Natural killer cell treated with Interleukin-12 subunit alpha and Interleukin-12 subunit beta and Interleukin-15 and Interleukin-18, amount 100 ng/mL, for 72 hours (primary cell): ENCODE measurements at regions not wholly inside any gene's neighbourhood (a gene's known extent, or its start where the extent isn't known, plus 50 kb on each side); places are given as distances from the start of the nearest gene placed in this dataset.
"Not testable (repeated sequence)": the region's sequence is repeated elsewhere in the genome, so short reads cannot be mapped to it uniquely, and the experiment has no call there.

Experiments
- ATAC-seq, 2 donors: fragments of 150-1000 bp; cut with Tn5 transposase in 1 of 2; sonication (Bioruptor Pico), chemical (Tn5 transposase) in 1 of 2; 2 replicates each; pipeline ENCODE4 v1.10.0; 2021
- DNase-seq: peaks from one replicate; pipeline ENCODE4 v3.0.0; 2022; ENCODE audit warnings: low spot score
- H3K27ac Mint-ChIP-seq, 2 donors: 1 replicate in 1 of 2; 2 replicates in 1 of 2; pipeline ENCODE4 v1.8.0; 2022; ENCODE audit warnings: mixed read lengths in 2 of 2, mild to moderate bottlenecking in 1 of 2, moderate library complexity in 1 of 2
- H3K27me3 Mint-ChIP-seq, 2 donors: 1 replicate in 1 of 2; 2 replicates in 1 of 2; pipeline ENCODE4 v1.8.0; 2022; ENCODE audit warnings: mixed read lengths in 2 of 2
- H3K36me3 Mint-ChIP-seq: one replicate; pipeline ENCODE4 v1.8.0; 2022; ENCODE audit warnings: mixed read lengths
- H3K4me1 Mint-ChIP-seq, 2 donors: 1 replicate in 1 of 2; 2 replicates in 1 of 2; pipeline ENCODE4 v1.8.0; 2022; ENCODE audit warnings: low read depth in 2 of 2, mixed read lengths in 2 of 2, mild to moderate bottlenecking in 1 of 2
- H3K4me3 Mint-ChIP-seq: one replicate; pipeline ENCODE4 v1.8.0; 2022; ENCODE audit warnings: mixed read lengths
- H3K9me3 Mint-ChIP-seq: 2 replicates; pipeline ENCODE4 v1.8.0; 2022; ENCODE audit warnings: mixed read lengths

DNA sequence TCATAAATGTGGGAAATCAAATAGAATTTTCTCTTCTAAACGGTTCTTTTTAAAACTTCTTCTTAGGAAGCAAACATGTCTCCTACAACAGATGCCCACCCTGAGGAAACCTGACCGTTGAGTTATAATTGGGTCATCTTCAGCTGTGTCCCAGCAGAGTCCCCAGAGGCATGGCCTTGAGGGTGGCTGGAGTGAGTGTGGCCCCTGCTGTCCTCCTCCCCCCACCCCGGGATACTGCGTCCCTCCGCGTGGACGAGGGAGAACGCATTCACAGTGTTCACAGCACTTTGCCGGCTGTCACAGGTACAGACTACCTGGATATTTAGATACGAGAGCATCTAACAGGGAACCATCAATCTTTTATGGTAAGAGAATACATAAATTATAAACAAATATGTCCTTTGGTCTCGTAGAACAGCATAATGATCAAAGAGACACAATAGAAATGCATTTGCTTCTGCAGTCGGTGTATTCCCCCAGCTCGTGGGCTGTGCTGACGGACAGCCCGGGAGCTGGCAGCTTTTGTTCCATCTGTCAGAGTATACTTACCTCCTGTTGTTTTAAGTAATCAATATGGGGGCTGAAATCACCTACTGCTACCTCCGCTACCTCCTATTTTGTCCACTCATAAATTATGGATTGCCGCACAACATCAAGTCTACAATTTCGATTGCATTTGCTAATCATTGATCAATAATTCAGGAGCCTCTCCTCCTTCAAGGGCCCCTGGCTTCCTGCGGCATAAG lies 214.7 kb downstream of the IRX2 start:
- H3K4me3 Mint-ChIP-seq, result no peak overlapping the region
- ATAC-seq, result no peak
- no peaks in the 10 kb centered on the region for H3K36me3 Mint-ChIP-seq
- H3K27me3 Mint-ChIP-seq, result peaks cover 0 to 3% of the 10 kb centered on the region in 2 donors
- no peak for DNase-seq
- H3K9me3 Mint-ChIP-seq, result peaks cover 13% of the 10 kb centered on the region
- H3K27ac Mint-ChIP-seq, result no peak overlapping the region
- H3K4me1 Mint-ChIP-seq, result no peaks in the 10 kb centered on the region

DNA sequence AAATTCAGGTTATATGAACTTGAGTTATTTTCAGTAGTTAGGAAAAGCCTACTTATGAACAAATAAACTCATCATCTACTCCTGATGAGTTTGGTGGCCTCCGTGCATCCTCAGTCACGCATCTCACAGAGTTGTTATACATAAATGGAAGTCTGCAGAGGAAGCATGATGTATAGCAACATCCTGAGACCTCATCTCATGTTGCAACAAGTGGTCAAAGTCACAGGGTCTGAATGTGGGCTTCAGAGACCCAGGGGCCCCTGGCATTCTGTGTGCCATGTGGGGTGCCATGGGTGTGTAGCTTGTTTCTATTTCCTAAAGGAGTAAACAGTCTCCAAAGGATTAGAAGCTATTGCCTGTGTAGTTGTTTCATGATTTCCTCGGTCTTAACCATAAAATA lies 216.5 kb downstream of the IRX2 start:
- no peak for ATAC-seq
- Mint-ChIP-seq H3K9me3 (peaks cover 3% of the 10 kb centered on the region), H3K36me3 (no peaks in the 10 kb centered on the region), H3K4me1 (no peaks in the 10 kb centered on the region), H3K27ac (no peak overlapping the region), H3K27me3 (peaks cover 0 to 3% of the 10 kb centered on the region in 2 donors), H3K4me3 (no peak overlapping the region)
- no peak for DNase-seq

DNA sequence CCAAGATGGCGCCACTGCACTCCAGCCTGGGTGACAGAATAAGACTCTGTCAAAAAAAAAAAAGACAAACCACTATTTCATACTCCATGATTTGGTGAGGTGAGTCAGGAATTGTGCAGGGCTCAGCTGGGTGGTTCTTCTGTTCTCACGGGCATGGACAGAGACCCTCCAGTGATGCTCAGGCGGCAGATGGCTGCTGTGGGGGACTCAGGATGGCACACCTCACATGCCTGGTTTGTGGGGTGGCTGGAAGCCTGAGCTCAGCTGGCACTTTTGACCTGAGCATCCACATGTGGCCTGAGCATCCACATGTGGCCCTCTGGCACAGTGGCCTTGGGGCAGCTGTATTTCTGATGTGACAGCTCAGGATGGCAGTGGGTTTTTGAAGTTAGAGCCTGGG lies 217.2 kb downstream of the IRX2 start:
- ATAC-seq (no peak), DNase-seq (no peak)
- Mint-ChIP-seq H3K27me3 (peaks cover 0 to 3% of the 10 kb centered on the region in 2 donors), H3K36me3 (no peaks in the 10 kb centered on the region), H3K27ac (no peak overlapping the region), H3K9me3 (no peaks in the 10 kb centered on the region), H3K4me3 (no peak overlapping the region), H3K4me1 (no peaks in the 10 kb centered on the region)

DNA sequence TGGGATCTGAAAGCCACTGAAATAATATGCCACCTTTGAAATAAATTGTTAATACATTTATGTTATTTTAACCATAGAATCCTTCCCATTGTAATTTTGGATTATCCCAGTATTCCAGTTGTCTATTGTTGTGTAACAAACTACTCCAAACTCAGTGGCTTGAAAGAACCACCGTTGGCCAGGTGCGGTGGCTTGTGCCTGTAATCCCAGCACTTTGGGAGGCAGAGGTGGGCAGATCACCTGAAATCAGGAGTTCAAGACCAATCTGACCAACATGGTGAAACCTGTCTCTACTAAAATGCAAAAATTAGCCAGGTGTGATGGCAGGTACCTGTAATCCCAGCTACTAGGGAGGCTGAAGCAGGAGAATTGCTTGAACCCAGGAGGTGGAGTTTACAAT lies 217.6 kb downstream of the IRX2 start:
- H3K27me3 Mint-ChIP-seq, H3K36me3 Mint-ChIP-seq, H3K4me3 Mint-ChIP-seq, H3K4me1 Mint-ChIP-seq, ATAC-seq, H3K9me3 Mint-ChIP-seq, H3K27ac Mint-ChIP-seq, DNase-seq: not testable (repeated sequence)

DNA sequence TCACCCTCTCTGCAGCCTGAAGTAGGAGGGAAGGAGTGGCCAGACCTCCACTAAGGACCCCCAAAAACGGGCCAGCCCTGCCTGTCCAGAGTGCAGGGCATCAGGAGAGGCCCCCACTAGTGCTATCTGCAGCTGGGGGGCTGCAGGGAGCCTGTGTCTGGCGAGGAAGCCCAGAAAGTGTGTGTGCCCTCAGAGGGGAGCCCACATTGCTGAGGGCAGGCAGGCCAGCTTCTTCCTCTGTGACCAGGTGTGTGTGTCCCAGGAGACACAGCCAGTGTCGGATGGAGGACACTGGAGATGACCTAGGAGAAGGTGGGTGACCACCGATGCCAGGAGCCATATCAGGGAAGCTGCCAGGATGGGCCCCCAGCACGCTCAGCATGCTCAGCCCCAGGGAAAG lies 218.7 kb downstream of the IRX2 start:
- Mint-ChIP-seq H3K36me3 (no peaks in the 10 kb centered on the region), H3K9me3 (no peaks in the 10 kb centered on the region), H3K27me3 (peaks cover 0 to 3% of the 10 kb centered on the region in 2 donors), H3K4me3 (no peak overlapping the region), H3K4me1 (no peaks in the 10 kb centered on the region), H3K27ac (no peak overlapping the region)
- ATAC-seq (no peak), DNase-seq (no peak)

DNA sequence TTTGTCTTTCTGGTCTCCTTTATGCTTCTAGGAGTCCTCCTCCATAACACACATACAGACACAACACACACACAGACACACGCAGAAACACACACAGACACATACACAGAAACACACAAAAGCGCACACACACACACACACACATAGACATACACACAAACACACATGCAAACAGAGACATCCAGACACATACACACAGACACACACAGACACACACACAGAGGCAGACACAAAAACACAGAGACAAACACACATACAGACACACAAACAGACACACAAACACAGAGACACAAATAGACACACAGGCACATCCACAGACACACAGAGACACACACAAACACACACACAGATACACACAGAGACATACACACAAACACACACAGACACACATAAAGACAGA lies 220.2 kb downstream of the IRX2 start:
- no peaks in the 10 kb centered on the region for H3K9me3 Mint-ChIP-seq
- DNase-seq, result no peak
- no peaks in the 10 kb centered on the region for H3K27me3 Mint-ChIP-seq
- no peak for ATAC-seq
- no peaks in the 10 kb centered on the region for H3K4me1 Mint-ChIP-seq
- no peaks in the 10 kb centered on the region for H3K36me3 Mint-ChIP-seq
- no peak overlapping the region for H3K27ac Mint-ChIP-seq
- H3K4me3 Mint-ChIP-seq, result no peak overlapping the region

DNA sequence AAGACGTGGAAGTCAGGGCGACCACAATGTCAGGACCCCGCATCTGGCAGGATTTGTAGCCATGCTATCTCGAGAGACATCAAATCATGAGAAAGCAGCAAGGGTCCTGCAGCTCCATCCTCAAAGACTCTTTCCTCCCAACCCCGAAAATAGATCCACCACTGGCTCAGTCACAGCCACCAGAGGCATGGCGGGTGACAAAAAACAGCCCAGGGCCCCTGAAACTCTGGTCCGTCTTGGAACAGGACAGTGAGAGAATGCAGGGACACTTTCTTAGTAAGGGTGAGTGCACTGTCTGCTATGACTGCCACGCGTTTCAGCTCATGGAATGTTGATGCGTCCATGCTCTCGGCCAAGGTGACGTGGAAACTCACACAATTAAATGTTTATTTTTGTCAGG lies 220.9 kb downstream of the IRX2 start:
- Mint-ChIP-seq H3K4me1 (no peaks in the 10 kb centered on the region), H3K27ac (no peak overlapping the region), H3K9me3 (peaks cover 6% of the 10 kb centered on the region), H3K27me3 (no peaks in the 10 kb centered on the region), H3K4me3 (no peak overlapping the region), H3K36me3 (no peaks in the 10 kb centered on the region)
- DNase-seq (no peak), ATAC-seq (no peak)

DNA sequence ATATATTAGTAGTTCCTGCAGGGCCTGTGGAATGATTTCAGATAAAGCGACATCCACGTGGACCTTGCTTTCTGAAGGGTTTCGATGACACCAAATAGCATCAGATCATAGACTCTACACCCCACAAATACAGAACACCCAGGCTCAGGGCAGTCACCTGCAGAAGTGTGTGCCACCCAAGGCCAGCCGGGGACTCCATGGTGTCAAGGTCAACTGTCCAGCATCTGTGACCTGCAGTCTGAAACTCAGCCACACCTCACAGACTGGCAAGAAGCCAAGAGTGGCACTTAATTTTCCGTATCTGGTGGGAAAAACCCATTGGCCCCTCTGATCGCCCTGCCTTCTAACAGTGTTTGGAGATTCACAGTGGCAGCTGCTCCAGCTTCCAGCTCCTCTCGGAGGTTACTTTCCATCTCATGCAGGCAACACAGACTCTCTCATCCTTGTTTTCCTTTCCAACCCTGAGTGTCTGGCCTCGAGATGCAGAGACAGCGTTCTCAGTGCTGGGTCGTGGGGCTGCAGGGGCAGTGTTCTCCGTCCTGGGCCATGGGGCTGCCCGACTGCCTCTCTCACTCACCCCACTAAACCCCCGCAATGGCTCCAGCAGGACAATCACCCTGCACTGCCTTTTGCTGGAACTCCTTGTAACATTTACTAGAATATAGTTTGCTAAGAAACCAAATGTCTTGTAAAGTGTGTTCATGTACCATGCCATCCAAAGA lies 221.9 kb downstream of the IRX2 start:
- Mint-ChIP-seq H3K4me1 (no peaks in the 10 kb centered on the region), H3K36me3 (no peaks in the 10 kb centered on the region), H3K27ac (no peak overlapping the region), H3K27me3 (no peaks in the 10 kb centered on the region), H3K9me3 (peaks cover 8% of the 10 kb centered on the region), H3K4me3 (no peak overlapping the region)
- no peak for DNase-seq
- ATAC-seq, result peak in 1 of 2 donors; percentile 17

DNA sequence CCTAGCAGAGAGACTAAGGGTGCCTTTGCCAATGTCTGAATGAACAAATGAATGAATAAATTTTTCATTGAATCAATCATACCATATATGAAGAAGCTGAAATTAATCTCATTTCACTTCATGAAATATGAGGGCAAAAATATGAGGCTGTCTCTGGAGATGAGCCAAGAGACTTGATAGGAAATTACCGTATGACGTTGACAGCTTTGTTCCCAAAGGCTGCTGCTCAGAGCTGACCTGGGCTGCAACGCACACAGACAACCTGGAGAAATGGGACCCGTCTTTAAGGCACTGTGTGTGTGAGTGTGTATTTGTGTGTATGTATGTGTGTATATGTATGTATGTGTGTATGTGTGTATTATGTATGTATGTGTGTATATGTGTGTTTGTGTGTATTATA lies 226.1 kb downstream of the IRX2 start:
- H3K27ac Mint-ChIP-seq, result no peak overlapping the region
- ATAC-seq (no peak), DNase-seq (no peak)
- no peaks in the 10 kb centered on the region for H3K36me3 Mint-ChIP-seq
- H3K9me3 Mint-ChIP-seq, result peaks cover 8% of the 10 kb centered on the region
- H3K4me1 Mint-ChIP-seq, result no peaks in the 10 kb centered on the region
- H3K27me3 Mint-ChIP-seq, result peaks cover 0 to 2% of the 10 kb centered on the region in 2 donors
- no peak overlapping the region for H3K4me3 Mint-ChIP-seq

DNA sequence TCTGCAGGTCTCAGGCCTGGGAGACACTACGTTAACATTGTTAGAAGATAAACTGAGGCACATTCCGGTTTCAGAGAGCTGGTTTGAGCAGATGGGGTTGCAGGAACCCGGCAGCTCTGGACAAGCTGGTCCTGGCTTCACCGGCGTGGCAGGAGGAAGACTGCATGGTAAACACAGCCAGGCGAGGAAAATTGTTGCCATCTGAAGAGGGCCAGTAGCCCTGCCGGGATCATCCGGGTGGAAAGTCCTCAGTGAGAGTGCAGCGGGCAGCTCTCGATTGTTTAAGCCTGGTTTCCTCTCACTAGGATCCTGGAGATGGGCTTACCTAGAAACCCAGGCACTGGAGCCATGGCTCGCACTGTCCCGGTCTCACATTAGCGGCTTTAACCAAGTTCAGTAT lies 226.9 kb downstream of the IRX2 start:
- Mint-ChIP-seq H3K9me3 (peaks cover 8% of the 10 kb centered on the region), H3K4me3 (no peak overlapping the region), H3K36me3 (no peaks in the 10 kb centered on the region), H3K27ac (no peak overlapping the region), H3K4me1 (no peaks in the 10 kb centered on the region), H3K27me3 (peaks cover 0 to 2% of the 10 kb centered on the region in 2 donors)
- no peak for ATAC-seq
- no peak for DNase-seq

DNA sequence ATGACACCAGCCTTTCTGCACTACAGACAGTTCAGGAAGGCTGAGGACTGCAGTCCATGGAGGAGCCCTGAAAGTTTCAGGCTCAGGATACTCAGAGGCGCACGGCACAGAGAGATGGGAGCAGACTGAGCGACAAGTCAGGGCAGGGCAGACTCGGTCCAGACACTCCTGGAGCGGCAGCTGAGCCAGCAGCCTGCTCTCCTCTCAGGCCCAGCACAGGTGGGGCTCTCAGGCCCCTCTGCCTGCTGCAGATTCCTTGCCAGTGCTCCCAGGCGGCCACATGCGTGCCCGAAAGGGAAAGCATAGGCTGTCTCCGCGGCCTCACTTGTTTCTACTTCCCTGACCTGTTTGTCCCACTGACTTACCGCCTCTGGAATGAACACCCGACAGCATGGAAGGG lies 228.3 kb downstream of the IRX2 start:
- Mint-ChIP-seq H3K27ac (no peak overlapping the region), H3K4me3 (no peak overlapping the region), H3K4me1 (no peaks in the 10 kb centered on the region), H3K36me3 (no peaks in the 10 kb centered on the region), H3K27me3 (peaks cover 0 to 2% of the 10 kb centered on the region in 2 donors), H3K9me3 (peaks cover 8% of the 10 kb centered on the region)
- DNase-seq (no peak), ATAC-seq (peak in 1 of 2 donors; percentile 62)

DNA sequence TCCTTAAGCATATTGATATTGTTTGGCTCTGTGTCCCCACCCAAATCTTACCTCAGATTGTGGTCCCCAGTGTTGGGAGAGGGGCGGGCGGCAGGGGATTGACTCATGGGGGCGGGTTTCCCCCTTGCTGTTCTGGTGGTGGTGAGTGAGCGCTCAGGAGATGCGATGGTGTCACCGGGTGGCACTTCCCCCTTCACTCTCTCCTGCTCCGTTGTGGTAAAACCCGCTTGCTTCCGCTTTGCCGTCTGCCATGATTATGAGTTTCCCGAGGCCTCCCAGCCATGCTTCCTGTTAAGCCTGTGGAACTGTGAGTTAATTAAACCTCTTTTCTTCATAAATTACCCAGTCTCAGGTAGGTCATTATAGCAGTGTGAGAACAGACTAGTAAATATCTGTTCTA lies 229.1 kb downstream of the IRX2 start:
- Mint-ChIP-seq H3K4me1 (no peaks in the 10 kb centered on the region), H3K27ac (no peak overlapping the region), H3K36me3 (no peaks in the 10 kb centered on the region), H3K27me3 (peaks cover 0 to 2% of the 10 kb centered on the region in 2 donors), H3K4me3 (no peak overlapping the region), H3K9me3 (peaks cover 8% of the 10 kb centered on the region)
- ATAC-seq (no peak), DNase-seq (no peak)

DNA sequence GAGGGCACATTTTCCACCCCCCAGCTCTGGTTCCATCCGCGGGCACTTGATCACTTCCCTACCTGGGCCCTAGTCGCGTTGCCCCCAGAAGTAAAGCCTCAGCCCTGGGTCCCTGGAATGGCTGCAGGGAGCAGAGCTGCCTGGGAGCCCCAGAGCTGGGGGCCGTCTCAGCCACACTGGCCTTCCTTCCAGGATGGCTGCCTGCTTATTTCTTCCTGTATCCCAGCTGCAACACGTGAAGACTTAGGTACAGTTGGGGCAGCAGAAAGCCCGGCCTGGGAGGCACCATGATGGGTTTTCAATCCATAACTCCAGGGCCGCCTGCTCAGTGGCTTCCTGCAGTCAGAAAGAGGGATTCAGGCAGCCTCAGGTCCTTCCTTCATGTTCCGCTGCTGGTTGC lies 232.3 kb downstream of the IRX2 start:
- peaks cover 0 to 2% of the 10 kb centered on the region in 2 donors for H3K27me3 Mint-ChIP-seq
- H3K4me1 Mint-ChIP-seq, result no peaks in the 10 kb centered on the region
- ATAC-seq (no peak), DNase-seq (no peak)
- H3K27ac Mint-ChIP-seq, result no peak overlapping the region
- H3K36me3 Mint-ChIP-seq, result no peaks in the 10 kb centered on the region
- H3K4me3 Mint-ChIP-seq, result no peak overlapping the region
- H3K9me3 Mint-ChIP-seq, result no peaks in the 10 kb centered on the region

DNA sequence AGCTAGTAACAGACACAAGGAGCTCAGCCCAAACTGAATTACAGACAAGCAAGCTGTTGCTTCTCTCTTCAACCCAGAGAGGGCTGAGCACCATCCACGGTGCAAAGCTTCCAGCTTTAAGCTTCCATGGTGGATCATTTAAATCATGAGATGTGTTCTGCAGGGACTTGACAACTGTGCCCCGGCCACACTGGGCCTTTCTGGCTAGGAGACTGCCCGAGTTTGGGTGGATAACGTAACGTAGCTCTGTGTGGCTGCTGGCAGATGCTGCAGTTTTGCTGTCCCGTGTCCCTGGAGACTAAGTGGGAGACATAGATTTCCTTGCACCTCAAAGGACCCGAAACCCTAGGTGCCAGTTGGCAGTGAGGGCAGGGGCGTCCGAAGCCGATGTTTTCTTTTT lies 234.0 kb downstream of the IRX2 start:
- no peaks in the 10 kb centered on the region for H3K36me3 Mint-ChIP-seq

More for the DNA sequence above, 234.0 kb downstream of the IRX2 start:
- ATAC-seq (no peak), DNase-seq (no peak)
- peaks cover 0 to 2% of the 10 kb centered on the region in 2 donors for H3K27me3 Mint-ChIP-seq
- no peaks in the 10 kb centered on the region for H3K4me1 Mint-ChIP-seq
- no peak overlapping the region for H3K4me3 Mint-ChIP-seq
- H3K27ac Mint-ChIP-seq, result no peak overlapping the region
- H3K9me3 Mint-ChIP-seq, result no peaks in the 10 kb centered on the region
